DND-41 (cell line): ENCODE measurements at regions not wholly inside any gene's neighbourhood (a gene's known extent, or its start where the extent isn't known, plus 50 kb on each side); places are given as distances from the start of the nearest gene placed in this dataset.
"Not testable (repeated sequence)": the region's sequence is repeated elsewhere in the genome, so short reads cannot be mapped to it uniquely, and the experiment has no call there.

ENCODE experiments used
- EZH2 ChIP-seq: IDR thresholded peaks from 3 replicates; pipeline ENCODE4 v1.6.1; 2012; ENCODE audit warnings: borderline replicate concordance, low read depth, mild to moderate bottlenecking, moderate library complexity, low read length, inconsistent platforms; ENCODE audit not compliant: severe bottlenecking
- TF ChIP-seq, protein P1 (sequence below): IDR thresholded peaks from 2 replicates; pipeline ENCODE4 v1.5.1; 2012; ENCODE audit warnings: borderline replicate concordance, low read length, moderate library complexity, mild to moderate bottlenecking; ENCODE audit not compliant: poor library complexity, severe bottlenecking; ENCODE audit errors: extremely low read depth

DNA sequence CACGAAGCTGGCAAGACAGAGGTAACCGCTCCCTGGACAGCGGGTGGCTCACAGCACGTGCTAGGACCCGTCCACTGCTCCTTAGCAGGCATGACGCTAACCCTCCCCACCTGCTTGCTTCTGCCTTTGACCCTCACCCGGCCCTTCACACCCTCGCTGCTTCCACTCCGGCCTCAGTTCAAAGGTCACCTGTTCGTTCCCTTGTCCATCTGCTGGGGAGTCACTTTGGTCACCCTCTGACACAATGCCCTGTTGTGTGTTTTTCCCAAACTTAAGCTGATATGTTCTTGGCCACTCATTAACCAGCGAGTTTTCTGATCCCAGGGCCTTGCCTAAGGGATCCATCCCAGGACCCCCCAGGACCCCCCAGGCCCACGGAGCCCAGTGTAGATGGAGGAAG, 4061.6 kb upstream of the TPTE start:
- TF ChIP-seq, protein P1, sequence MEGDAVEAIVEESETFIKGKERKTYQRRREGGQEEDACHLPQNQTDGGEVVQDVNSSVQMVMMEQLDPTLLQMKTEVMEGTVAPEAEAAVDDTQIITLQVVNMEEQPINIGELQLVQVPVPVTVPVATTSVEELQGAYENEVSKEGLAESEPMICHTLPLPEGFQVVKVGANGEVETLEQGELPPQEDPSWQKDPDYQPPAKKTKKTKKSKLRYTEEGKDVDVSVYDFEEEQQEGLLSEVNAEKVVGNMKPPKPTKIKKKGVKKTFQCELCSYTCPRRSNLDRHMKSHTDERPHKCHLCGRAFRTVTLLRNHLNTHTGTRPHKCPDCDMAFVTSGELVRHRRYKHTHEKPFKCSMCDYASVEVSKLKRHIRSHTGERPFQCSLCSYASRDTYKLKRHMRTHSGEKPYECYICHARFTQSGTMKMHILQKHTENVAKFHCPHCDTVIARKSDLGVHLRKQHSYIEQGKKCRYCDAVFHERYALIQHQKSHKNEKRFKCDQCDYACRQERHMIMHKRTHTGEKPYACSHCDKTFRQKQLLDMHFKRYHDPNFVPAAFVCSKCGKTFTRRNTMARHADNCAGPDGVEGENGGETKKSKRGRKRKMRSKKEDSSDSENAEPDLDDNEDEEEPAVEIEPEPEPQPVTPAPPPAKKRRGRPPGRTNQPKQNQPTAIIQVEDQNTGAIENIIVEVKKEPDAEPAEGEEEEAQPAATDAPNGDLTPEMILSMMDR = not testable (repeated sequence)
- not testable (repeated sequence) for TF ChIP-seq EZH2
